NCI-H2171 treated with DMSO at 0.1 percent for 48 hours (cell line): ENCODE measurements at regions not wholly inside any gene's neighbourhood (a gene's known extent, or its start where the extent isn't known, plus 50 kb on each side); places are given as distances from the start of the nearest gene placed in this dataset.
"Not testable (repeated sequence)": the region's sequence is repeated elsewhere in the genome, so short reads cannot be mapped to it uniquely, and the experiment has no call there.

Experiments used
- DNase-seq: peaks from one replicate; lab custom pipeline; 2025; lab: John Stamatoyannopoulos, UW

- DNase-seq, result no peak
Observed at GRCh38 chrX:53883196-53883595, 161.1 kb downstream of the PHF8 start.

DNA sequence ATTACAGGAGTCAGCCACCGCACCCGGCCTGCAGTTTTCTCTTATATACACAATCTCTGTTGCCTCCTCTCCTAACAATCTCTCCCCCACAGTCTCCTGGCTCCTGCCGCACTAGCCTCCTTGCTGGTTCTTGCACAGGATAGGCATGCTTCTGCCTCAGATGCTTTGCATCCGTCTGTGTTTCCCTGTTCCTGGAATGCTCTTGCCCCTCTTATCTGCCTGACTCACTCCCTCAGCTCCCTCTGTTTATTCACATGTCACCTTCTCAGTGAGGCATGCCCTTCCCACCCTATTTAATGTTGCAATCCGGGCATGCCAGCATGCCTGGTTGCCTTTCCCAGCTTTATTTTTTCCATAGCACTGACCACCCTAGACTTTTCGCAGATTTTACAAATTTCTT lies 161.9 kb downstream of the PHF8 start:
- DNase-seq, result no peak

GRCh38 chrX:53880786-53881185 lies 163.5 kb downstream of the PHF8 start:
- DNase-seq, result not testable (repeated sequence)

- DNase-seq, result no peak
Observed at GRCh38 chrX:53859890-53860289, 173.4 kb upstream of the HUWE1 start.

DNA sequence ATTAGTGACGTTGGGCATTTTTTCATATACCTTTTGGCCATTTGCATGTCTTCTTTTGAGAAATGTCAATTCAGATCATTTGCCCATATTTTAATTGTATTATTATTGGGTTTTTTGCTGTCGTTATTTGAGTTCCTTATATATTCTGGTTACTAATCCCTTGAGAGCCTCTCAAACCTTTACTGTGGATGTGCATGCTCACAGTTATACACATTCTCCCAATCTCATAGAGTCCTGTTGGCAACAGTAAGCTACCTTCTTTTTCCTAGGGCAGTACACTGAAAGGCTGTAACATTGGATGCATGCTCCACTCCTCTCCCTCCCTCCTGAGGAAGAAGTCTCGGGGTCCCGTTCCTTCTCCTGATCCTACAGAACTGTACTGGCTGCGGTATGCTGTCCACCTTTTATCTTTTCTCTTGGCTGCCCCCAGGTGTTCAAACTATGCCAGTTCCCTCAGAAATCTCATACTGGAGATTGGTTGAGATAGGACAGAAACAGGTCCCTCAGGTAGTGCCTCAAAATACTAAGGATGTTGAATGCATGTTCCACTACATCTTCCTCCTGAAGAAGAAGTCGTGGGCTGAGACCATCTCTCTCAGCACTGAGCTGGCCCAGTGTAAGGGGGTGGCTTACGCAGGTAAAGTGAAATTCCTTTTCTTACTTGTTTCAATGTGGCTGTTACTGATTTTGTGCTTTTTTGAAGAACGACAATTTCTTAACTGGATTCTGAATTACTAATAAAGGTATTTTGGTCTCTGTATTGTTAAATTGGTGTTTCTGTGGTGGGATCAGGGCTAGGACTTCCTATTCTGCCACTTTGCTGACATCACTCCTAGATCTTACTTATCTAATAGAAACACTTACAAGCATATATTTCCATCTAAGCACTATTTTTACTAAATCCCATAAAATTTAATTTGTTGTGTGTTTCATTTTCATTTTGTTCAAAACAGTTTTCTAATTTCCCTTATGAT lies 145.4 kb upstream of the HUWE1 start:
- DNase-seq, result peak; percentile 12

DNA sequence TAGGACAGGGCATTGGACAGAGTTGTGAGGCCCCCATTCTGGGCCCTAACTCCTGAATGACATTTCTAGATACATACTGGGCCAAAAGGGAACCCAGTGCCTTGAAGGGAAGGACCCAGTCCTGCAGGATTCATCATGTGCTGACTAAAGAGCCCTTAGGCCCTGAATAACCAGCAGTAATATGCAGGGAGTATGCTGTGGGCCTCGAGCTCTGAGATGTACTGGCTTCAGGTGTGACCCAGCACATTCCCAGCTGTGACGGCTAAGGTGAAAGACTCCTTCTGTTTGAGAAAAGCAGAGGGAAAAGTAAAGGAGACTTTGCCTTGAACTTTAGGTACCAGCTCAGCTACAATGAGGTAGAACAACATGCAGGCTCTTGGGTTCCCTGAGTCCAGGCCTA lies 138.2 kb upstream of the HUWE1 start:
- DNase-seq, result no peak

DNA sequence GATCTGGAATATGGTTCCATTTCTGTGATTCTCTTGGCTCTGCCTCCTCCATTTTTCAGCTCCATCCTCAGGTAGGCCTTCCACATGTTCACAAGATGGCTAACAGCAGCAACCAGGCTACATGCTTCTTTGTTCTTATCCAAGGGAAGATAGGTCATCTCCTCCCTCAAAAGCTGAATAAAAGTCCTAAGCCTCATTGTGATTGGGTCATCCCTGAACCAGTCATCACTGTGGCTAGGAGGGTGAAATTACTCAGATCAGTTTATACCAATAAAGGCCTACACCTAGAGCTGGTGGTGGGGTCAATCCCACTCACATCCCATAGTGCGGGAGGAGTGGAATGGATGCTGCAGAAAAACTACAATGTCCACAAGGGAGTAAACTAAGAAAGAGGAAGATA lies 131.6 kb upstream of the HUWE1 start:
- not testable (repeated sequence) for DNase-seq

GRCh38 chrX:53817548-53817947 lies 131.0 kb upstream of the HUWE1 start:
- DNase-seq, result no peak

DNA sequence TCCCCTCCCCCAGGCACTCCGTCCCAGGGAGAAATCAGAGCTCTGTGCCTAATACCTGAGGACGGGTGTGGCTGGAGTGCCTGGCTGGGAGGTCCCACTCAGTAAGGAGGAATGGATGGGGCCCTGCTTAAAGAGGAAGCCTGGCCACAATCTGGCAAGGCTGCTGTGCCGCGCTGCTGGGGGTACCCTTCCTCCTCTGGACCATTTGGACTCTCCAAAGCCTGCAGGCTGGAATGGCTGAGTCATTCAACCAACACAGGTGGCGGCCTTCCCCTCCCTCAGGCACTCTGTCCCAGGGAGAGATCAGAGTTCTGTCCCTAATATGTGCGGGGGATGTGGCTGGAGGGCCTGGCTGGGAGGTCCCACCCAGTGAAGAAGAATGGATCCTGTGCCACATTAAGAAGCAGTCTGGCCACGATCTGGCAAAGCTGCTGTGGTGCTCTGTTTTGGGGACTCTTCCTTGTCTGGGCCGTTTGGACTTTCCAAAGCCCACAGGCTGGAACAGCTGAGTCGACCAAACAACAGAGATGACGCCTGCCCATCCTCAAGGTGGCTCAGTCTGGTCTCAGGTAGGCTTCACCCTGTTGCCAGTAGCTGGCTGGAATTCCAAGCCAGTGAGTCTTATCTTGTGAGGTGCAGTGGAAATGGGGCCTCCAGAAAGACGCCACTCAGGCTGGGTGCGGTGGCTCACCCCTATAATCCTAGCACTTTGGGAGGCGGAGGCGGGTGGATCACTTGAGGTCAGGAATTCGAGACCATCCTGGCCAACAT lies 127.3 kb upstream of the HUWE1 start:
- DNase-seq, result no peak

DNA sequence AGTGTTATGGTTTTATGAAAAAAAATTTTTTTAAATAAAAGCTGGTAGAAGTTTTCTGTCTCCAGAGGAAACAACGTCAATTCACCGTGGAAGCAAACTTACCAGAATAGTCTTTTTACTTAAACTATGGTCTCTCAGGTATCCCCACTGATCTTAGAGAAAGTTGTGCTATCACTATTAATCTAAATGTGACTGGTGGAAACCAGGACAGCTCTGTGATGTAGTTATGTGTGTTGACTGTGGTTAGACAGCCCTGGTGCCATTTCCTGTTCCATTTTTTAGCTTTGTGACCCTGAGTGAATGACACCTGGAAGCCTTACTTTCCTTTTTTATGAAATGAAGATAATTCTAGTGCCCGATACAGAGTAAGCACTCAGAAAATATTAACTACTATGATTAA lies 111.8 kb upstream of the HUWE1 start:
- no peak for DNase-seq

GRCh38 chrX:53795576-53795975 lies 109.1 kb upstream of the HUWE1 start:
- no peak for DNase-seq

DNA sequence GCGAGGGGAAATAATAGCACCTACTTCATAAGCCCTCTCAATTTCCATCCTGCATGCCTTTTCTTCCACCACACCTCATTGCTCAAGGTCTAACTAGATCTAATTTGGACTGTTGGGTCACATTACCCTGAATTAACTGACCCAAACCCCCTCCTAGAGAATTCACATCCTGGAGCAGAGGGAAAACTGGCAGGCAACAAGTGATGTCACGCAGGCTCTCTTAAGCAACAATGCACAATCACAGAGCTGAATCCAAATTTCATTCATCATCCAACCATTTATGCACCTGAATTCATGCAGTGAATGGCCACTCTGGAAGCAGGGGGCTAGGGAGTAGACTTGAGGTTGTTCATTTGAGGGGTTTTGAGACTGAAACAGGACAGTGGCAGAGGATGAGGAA lies 107.7 kb upstream of the HUWE1 start:
- DNase-seq, result no peak

GRCh38 chrX:53768865-53769264 lies 82.3 kb upstream of the HUWE1 start:
- DNase-seq, result no peak

DNA sequence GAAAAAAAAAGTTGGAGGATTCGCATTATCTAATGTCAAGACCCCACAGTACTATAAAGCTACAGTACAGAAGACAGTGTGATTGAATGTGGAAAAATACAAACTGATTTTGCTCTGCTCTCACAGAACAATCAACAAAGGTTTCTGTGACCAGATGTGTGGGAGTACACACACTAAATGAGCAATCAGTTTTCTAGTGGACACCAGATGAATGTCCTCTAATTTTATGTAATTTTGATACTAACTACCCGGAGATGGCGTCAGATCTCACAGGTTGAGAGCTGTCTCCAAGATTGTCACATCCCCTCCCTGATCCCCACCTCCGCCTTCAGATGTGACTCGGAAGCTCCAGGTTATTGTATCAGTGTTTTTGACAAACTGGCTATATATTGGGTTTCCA lies 81.9 kb upstream of the HUWE1 start:
- no peak for DNase-seq

DNA sequence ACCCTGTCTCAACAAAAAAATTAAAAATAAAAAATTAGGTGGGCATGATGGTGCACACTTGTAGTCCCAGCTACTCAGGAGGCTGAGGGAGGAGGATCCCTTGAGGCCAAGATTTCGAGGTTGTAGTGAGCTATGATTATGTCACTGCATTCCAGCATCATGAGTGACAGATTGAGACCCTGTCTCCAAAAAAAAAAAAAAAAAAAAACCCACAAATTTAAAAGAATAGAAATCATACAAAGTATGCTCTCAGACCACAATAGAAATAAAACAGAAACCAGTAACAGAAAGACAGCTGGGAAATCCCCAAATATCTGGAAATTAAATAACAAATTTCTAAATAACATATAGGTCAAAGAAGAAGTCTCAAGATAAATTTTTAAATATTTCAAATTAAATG lies 81.0 kb upstream of the HUWE1 start:
- no peak for DNase-seq

DNA sequence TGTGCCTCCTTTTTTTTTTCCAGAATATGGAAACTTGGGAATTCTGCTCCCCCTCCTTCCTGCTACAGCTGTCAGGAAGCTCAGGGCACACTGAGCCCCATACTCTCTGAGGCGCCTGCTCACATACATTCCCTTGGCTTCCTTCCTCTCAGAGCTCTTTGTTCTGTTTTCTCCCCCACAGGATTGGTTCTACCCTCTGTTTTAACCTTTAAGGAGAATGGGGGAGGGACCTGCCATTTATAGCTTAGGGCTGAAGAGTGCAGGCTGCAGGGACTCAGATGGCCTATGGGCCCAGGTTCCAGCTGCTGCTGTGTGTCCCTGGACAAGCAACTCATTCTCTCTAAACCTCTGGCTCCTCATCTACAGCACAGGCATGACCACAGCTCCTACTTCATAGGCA lies 70.7 kb upstream of the HUWE1 start:
- not testable (repeated sequence) for DNase-seq

DNA sequence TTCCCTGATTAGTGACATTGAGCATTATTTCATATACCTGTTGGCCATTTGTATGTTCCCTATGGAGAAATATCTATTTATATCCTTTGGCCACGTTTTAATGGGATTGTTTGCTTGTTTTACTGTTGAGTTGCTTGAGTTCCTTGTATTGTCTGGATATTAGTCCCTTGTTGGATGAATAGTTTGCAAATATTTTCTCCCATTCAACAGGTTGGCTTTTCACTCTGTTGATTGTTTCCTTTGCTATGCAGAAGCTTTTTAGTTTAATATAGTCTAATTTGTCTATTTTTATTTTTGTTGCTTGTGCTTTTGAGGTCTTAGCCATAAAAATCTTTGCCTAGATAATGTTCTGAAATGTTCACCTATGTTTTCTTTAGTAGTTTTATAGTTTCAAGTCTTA lies 60.2 kb upstream of the HUWE1 start:
- DNase-seq, result no peak

DNA sequence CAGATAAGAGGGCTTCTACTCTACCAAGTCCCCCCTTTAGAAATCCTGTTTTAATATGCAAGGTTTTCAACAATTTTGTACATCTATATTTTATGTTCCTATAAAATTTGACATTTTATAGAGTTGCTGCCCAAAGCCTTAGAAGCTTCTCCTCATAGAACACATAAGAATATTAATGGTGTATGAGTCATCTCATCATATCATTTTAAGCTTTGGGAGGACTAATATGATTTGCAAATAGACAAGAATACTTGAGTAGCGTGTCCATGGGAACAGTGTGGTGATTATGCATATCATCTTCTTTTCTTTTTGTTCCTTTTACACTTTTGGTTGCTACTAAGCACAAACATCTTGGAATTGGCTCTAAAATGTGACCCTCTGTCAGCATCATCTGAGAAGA lies 56.7 kb upstream of the HUWE1 start:
- no peak for DNase-seq

DNA sequence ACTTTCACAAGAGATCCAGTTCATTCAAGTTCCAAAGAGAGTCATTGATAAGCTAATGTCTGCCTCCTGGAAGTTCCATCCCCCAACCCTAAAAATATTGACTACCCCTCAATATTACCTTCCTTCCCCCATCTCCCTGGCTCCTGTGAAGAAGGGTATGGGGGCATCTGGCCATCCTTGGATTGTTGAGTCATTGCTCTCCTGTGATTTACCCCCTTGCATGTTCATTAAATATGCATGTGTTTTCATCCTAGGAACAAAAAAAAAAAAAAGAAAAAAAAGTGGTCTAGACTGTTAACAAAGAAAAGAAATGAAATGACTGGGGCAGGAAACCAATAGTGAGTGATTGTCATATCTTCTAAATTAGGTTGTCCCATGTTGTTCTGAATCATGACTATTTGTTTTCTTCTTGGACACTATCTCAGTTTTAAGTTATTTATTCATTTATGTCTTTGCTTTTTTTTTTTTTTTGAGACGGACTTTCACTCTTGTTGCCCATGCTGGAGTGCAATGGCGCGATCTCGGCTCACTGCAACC lies 51.9 kb upstream of the HUWE1 start:
- no peak for DNase-seq
